NCI-H748 (cell line): ENCODE measurements at regions not wholly inside any gene's neighbourhood (a gene's known extent, or its start where the extent isn't known, plus 50 kb on each side); places are given as distances from the start of the nearest gene placed in this dataset.

Source experiments
- DNase-seq: peaks from one replicate; lab custom pipeline; 2025; ENCODE audit not compliant: unreplicated experiment; lab: John Stamatoyannopoulos, UW

DNA sequence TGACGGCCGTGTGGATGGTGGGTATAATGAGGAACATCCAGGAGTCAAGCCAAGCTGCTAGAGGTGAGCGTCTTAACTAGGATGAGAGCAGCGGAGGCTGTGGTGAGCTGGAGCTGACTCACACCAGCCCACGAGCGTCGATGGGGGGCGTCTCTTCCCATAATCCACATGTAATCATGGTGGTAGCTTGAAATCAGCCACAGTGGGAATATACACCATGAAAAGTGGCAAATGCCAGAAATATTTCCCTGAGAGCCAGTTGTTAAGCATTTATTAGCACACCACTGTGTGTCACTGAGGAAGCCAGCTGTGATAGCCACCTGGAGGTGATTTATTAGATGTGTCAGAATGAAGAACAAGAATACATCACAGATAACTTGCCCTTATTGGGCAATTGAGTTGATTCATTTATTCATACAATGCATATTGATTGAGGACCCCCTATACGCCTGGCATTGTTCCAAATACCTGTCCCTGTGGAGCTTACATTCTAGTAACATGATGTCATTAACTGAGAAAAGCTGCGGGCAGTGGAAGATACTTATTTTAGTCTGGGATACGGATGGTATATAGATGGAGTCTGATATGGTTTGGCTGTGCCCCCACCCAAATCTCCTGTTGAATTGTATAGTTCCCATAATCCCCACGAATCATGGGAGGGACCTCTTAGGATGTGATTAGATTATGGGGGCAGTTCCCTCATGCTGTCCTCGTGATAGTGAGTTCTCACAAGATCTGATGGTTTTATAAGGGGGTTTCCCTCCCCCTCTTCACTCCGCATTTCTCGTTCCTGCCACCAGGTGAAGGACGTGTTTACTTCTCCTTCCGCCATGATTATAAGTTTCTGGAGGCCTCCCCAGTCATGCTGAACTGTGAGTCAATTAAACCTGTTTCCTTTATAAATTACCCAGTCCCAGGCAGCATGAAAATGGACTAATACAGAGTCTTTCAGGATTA is 473.4 kb downstream of the METTL15 start:
- no peak for DNase-seq

- DNase-seq, result no peak
These were observed 463.2 kb downstream of the METTL15 start for GRCh38 chr11:28571371-28571770.

- DNase-seq, result no peak
These were observed 460.9 kb downstream of the METTL15 start for GRCh38 chr11:28569106-28569505.

- no peak for DNase-seq
These were observed 458.3 kb downstream of the METTL15 start for GRCh38 chr11:28566339-28567089.

DNA sequence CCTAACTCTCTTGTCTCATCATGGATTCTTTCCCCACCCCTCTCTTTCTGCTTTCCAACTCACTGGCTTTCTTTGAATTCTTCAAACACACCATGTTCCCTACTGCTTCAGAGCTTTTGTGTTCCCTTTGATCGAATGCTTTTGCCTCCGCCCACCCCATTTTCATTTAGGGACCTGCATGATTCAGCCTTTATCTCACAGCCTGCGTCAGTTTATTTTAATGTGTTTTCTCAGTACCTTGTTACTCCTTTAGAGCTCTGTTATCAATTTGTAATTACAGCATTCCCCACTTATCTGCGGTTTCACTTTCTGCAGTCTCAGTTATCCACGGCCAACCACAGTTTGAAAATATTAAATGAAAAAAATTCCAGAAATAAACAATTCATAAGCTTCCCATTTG is 451.3 kb downstream of the METTL15 start:
- peak; percentile 65 for DNase-seq

- peak; percentile 69 for DNase-seq
These were observed 439.1 kb downstream of the METTL15 start for GRCh38 chr11:28547321-28547741.

DNA sequence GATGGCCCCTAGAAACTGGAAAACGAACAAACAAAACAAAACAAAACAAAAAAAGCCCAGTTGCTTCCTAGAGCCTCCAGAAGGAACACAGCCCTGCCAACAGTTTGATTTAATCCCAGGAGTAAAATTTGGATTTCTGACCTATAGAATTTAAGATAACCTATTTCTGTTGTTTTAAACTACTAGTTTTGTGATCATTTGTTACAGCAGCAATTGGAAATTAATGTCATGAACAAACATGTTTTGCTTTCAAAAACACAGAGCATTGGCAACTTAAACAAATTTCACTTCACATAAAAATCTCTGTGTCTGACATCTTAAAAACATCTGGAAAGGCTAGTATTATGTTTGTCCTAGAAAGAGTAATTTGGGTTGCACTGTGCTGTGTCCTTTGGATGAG is 437.3 kb downstream of the METTL15 start:
- peak; percentile 22 for DNase-seq

GRCh38 chr11:28542561-28542960 is 434.4 kb downstream of the METTL15 start:
- DNase-seq, result peak; percentile 91

- DNase-seq, result no peak
These were observed 431.2 kb downstream of the METTL15 start for GRCh38 chr11:28539239-28540030.

DNA sequence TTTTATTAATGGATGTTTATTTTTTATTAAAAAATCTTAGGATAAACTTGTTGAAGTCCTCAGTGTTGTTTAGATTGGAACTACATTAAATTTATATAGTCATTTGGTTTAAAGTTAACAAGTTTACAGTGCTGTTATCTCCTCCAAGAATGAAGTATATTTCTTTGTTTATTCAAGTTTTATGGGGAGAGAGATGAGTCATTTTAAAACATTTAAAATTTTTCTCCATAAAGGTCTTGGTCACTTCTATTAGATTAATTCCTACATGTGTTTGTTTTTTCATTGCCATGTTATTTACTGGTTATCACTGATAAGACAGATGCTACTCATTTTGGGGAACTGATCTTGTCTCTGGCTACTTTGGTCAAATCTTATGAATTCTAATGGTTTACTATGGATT is 429.6 kb downstream of the METTL15 start:
- DNase-seq, result no peak

GRCh38 chr11:28536504-28537267 is 428.5 kb downstream of the METTL15 start:
- no peak for DNase-seq

DNA sequence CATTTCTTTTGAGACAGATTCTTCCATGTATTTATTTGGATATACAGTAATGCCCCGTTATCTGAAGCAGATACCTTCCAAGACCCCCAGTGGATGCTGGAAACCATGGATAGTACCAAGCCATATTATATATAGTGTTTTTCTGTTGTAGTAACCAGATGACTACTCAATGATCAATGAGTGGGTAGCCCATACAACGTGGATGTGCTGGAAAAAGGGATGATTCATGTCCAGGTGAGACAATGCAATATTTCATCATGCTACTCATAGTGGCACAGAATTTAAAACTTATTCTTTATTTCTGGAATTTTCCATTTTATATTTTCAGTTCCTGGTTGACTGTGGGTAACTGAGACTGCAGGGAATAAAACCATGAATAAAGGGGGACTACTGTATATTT is 427.5 kb downstream of the METTL15 start:
- DNase-seq, result no peak

GRCh38 chr11:28529540-28530410 is 421.6 kb downstream of the METTL15 start:
- DNase-seq, result peak; percentile 63

DNA sequence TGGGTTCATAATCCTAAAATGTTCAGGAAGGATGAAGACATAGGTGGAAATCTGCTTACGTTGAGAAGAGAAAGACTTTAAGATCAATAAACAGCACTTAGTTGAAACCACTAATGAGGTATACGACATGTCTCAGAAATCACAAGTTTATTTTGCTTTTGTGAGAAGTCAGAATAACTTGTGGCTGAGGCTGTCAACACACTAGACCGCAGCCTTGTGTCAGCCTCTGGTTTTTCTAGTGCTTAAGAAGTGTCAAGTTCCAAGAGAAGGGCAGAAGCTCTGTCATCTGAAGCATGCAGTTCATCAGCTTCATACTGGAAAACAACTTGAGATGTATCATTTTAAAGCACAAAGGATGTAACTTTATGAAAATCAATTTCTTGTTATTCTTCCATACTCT is 420.9 kb downstream of the METTL15 start:
- no peak for DNase-seq

GRCh38 chr11:28528217-28528616 is 420.0 kb downstream of the METTL15 start:
- no peak for DNase-seq

- no peak for DNase-seq
These were observed 418.2 kb downstream of the METTL15 start for GRCh38 chr11:28526406-28526751.

- DNase-seq, result no peak
These were observed 417.6 kb downstream of the METTL15 start for GRCh38 chr11:28525636-28526405.

DNA sequence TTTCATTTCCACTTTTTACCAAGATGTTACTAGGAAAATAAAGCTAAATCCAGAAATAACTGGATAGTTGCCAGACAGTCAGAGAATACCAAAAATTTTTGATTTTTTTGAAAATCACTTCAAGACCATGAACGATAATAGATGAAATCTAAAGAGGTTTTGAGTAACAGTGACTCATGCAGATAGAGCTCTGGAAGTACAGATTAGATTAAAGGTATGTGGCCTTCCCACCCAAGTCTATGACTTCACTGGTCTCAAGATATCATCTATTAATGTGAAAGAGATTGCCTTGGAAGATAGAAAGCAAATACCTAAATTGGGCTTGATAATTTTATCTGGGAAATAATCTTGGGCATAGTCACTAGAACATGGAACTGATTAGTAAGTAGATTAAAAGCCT is 415.9 kb downstream of the METTL15 start:
- no peak for DNase-seq

DNA sequence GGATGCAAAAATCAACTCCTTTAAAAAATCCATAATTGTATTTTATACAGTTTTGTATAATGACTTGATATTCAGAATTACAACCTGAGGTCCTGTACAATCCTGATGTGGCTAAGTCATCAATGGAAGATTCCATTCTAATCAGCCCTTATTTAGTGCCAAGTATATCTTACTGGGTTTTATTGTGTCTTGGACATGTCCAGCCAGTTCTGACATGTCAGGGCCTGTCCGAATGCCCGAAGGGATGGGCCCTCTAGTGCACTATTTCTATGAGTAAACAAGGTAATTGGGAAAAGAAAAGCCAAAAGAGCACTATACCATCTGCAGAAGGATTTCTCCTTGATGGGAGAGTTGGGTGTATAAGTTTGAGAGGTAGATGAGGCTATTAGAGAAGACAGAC is 412.9 kb downstream of the METTL15 start:
- DNase-seq, result peak; percentile 22
